GM12891 (cell line): ENCODE measurements at regions not wholly inside any gene's neighbourhood (a gene's known extent, or its start where the extent isn't known, plus 50 kb on each side); places are given as distances from the start of the nearest gene placed in this dataset.
A peak's percentile ranks its signal among the peaks of the same experiment; 100 is the strongest.

Source experiments
- DNase-seq: peaks from one replicate; pipeline ENCODE4 v3.0.0; 2011; ENCODE audit warnings: low spot score; ENCODE audit not compliant: insufficient read length
- FAIRE-seq: peaks from 2 replicates; lab custom pipeline; 2011; peaks lifted over from hg19 to GRCh38; lab: Jason Lieb, UNC
- PAX5 ChIP-seq: IDR thresholded peaks from 2 replicates; pipeline ENCODE4 v1.6.1; 2011; ENCODE audit warnings: low read length, moderate library complexity, mild to moderate bottlenecking; ENCODE audit not compliant: insufficient read depth, severe bottlenecking
- POLR2A ChIP-seq: IDR thresholded peaks from 2 replicates; pipeline ENCODE4 v1.6.1; 2011; ENCODE audit warnings: low read depth, low read length, control low read depth
- POLR2AphosphoS5 ChIP-seq: IDR thresholded peaks from 2 replicates; pipeline ENCODE4 v1.6.1; 2011; ENCODE audit warnings: low read depth, low read length, control low read depth
- POU2F2 ChIP-seq: IDR thresholded peaks from 2 replicates; pipeline ENCODE4 v1.6.1; 2011; ENCODE audit warnings: low read depth, mild to moderate bottlenecking, control low read depth, low read length, moderate library complexity
- SPI1 ChIP-seq: IDR thresholded peaks from 2 replicates; pipeline ENCODE4 v1.6.1; 2011; ENCODE audit warnings: low read depth, low read length, control low read depth
- TAF1 ChIP-seq: IDR thresholded peaks from 2 replicates; pipeline ENCODE4 v1.6.1; 2011; ENCODE audit warnings: low read depth, low read length, control low read depth

DNA sequence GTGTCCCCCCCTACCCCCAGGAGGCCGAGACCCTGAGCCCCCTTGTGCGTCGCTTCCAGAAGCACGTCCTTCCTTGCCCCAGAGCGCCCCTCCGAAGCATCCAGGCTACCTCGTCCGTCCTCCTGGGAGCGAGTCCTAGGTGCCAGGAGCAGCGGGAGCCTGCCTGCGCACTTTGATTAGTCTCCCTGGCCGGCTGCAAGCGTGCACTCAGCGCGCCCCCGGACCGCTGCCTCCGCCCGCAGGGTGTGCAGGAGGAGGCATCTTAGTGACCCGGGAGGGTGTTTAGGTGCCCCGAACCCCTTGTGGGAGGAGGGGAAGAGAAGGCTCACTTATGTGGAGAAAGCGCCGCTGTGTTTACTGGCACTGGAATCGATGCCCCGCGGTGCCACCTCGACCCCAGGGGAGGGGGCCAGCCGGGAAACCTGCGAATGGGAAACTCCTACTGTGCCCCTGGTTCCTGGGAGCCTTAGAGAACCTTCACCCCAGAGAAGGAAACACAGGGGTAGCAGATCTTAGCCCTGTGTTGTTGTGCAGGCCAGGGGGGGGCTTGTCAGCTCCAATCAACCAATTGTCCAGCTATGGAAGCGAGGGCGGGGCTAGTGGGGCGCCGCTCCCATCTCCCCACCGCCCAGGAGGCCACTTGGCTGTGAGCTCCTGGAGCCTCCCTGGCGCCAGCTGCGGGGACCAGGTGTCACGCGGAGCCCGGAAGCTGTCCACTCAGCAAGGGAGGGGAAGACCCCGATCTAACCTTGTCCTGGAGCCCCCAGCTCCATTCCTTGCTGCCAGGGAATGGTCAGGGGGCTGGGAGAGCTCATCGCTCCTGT, 922.8 kb upstream of the EEF2KMT start:
- no peak for FAIRE-seq
- no peak for TF ChIP-seq POLR2AphosphoS5
- TF ChIP-seq TAF1: no peak
- TF ChIP-seq PAX5: no peak
- TF ChIP-seq SPI1: no peak
- TF ChIP-seq POLR2A: no peak
- TF ChIP-seq POU2F2: no peak

DNA sequence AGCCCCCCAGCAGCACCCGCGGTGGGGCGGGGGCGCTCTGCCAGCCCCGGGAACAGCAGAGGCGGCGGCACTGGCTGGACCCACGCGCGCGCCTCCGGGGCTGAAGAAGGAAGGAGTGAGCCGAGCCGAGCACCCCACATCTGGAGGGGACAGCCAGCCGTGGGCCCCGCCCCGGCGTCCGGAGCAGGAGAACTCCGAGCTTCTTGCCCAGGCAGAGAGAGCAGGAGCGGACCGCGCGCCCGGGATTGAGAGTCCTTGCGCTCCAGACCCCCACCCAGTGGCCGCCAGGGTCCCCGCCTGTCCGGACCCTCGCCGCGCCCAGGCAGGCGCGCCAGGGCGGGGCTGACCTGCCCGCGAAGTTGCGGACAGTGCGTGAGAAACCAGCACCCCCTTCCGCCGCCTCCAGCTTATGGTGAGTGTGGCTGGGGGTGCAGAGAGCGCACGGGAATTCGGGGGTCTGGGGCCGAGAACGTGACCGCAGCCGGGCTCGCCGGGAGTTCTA, 921.9 kb upstream of the EEF2KMT start:
- FAIRE-seq: no peak
- TF ChIP-seq PAX5: no peak
- TF ChIP-seq POU2F2: no peak
- no peak for TF ChIP-seq SPI1
- TF ChIP-seq POLR2AphosphoS5: no peak
- no peak for TF ChIP-seq TAF1
- TF ChIP-seq POLR2A: no peak
- DNase-seq: no peak

More for the DNA sequence above, 922.8 kb upstream of the EEF2KMT start:
- no peak for DNase-seq

DNA sequence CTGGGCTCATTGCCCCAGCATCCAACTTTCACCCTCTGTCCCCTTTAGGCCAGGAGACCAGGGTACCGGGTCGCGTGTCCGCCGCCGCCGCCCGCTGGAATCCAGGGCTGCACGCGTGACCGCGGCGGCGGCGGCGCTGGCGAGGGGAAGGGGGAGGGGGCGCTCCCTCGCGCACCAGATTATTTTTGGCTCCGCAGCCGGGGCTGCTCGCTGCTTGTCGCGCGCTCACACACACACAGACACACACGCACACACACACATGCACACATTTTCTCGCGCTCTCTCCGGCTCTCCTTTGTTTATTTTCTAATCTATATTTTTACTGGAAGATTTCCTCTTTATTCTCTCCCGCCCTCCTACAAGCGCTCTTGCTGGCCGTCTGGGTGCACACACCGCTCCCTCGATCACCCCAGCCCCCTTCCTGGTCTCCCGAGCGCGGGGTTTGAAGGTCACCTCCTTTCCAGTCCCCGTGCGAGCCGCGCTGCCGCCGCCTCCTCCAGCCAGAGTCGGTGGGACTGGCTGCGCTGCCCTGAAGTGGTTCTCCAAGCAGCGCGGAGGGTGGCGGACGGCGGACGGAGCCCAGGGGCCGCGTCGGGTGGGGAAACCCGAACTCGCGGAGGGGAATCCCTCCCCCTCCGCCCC, 921.4 kb upstream of the EEF2KMT start:
- FAIRE-seq: no peak

DNA sequence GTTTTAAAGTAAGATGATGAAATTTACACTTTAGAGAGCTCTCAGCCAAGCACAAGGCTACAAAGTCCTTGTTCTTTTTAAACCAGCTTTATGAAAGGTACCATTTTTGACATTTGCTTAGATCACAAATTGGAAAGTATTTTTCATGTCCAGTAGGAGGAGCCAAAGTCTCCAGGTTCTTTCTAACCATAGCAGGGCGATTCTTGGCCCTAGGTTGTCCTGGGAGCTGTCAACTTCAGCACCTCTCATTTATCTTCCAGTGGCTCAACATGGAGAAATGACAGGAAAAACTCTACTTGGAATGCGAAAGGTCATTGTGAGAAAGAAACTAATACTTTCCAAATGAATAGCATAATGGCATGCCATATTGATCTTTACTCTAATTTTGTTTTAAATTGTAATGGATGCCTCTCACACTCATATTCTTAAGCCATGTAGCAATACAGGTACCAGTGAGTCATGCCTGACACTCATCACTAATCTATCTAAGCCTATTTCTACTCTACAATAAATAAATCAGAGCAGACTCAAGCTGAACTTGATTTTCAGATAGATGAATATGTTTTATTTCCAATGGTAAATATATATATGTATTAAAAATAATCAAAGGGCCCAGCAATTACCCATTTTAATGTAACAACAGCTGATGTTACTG, 919.1 kb upstream of the EEF2KMT start:
- TF ChIP-seq PAX5 (no peak), POU2F2 (no peak), TAF1 (no peak)
- no peak for FAIRE-seq
- DNase-seq: peak; percentile 26

More for the DNA sequence above, 921.4 kb upstream of the EEF2KMT start:
- no peak for DNase-seq
- no peak for TF ChIP-seq PAX5

GRCh38 chr16:6012716-6013115, 915.1 kb upstream of the EEF2KMT start:
- TF ChIP-seq SPI1 (no peak), TAF1 (no peak), POLR2AphosphoS5 (no peak), POU2F2 (no peak), PAX5 (no peak), POLR2A (no peak)

GRCh38 chr16:6009151-6009550, 911.6 kb upstream of the EEF2KMT start:
- FAIRE-seq (no peak), DNase-seq (no peak)
- no peak for TF ChIP-seq POU2F2
- no peak for TF ChIP-seq POLR2AphosphoS5
- no peak for TF ChIP-seq PAX5
- no peak for TF ChIP-seq POLR2A
- no peak for TF ChIP-seq TAF1
- TF ChIP-seq SPI1: no peak

More at GRCh38 chr16:6012716-6013115, 915.1 kb upstream of the EEF2KMT start:
- DNase-seq (no peak), FAIRE-seq (no peak)

DNA sequence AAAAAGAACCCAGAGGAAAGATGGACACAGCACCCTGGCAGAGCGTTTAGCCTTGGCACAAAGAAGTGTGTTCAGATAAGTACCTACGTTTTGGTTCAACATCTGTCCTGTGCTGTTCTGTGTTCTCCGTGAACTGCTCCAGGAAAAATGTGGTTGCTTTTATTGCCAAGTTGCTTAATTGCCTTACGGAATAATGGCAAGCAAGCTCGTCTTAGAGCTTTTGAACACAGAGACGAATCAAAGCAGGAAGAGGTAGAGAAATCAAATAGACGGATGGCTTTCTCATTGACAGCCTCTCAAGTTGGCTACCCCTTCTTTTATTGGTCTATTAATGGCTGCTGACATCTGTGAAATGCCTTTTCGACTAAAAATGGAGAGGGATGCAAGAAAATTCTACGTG, 911.1 kb upstream of the EEF2KMT start:
- FAIRE-seq: no peak
- DNase-seq: no peak
- TF ChIP-seq TAF1: no peak
- no peak for TF ChIP-seq POLR2AphosphoS5
- TF ChIP-seq POU2F2: no peak
- no peak for TF ChIP-seq PAX5
- TF ChIP-seq SPI1: no peak
- no peak for TF ChIP-seq POLR2A

DNA sequence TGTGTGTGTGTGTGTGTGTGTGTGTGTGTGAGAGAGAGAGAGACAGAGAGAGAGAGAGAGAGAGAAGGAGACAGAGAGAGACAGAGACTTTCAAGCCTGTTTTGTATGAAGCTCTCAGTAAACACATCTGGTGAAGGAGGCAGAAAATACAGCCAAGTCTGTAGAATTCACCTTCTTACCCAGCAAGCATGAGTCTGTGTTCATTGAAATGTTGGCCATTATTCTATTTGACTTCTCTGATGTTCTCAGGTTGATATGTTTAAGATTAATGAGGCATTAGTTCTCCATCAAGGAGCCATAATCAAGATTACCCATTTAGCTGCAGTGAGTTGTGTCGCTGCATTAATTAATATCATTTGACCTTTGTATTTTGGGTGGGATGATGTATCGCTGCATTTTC, 895.8 kb upstream of the EEF2KMT start:
- DNase-seq (no peak), FAIRE-seq (no peak)
- no peak for TF ChIP-seq SPI1
- TF ChIP-seq PAX5: no peak
- TF ChIP-seq POLR2AphosphoS5: no peak
- TF ChIP-seq POU2F2: no peak
- TF ChIP-seq POLR2A: no peak
- no peak for TF ChIP-seq TAF1

GRCh38 chr16:5982979-5983378, 885.4 kb upstream of the EEF2KMT start:
- no peak for TF ChIP-seq POLR2A
- no peak for TF ChIP-seq PAX5
- TF ChIP-seq TAF1: no peak
- DNase-seq (no peak), FAIRE-seq (no peak)

DNA sequence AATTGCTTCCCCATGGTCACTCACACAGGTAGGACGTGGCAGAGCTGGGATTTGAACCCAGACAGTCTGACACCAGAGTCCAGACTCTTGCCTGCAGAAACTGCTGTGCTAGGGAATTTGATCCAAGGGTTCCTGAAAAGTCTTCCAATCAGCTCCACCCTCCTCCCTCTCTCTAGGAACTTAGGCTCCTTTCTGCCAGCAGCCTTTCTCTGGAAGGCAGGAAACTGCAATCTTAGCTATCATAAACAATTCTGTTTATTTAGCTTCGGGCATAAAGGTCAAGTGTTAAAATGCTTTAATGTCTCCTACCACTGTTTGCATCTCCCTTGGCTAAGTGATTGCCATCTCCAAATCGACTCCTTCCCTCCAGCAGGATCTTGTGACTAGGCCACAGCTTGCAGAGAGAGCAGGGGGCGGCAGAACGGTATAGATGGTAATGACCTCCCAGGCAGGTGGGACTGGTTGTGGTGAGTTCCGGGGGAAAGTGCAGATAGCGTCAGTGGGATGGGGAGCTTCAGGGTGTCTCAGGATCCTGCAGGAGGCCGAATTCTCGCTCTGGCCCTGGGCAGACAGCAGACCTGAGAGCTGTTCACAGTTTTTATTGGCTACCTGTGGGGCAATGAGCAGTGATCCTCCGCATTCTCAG, 882.4 kb upstream of the EEF2KMT start:
- TF ChIP-seq POLR2A: no peak
- DNase-seq: no peak
- no peak for FAIRE-seq

GRCh38 chr16:5977329-5977728, 879.7 kb upstream of the EEF2KMT start:
- no peak for DNase-seq
- FAIRE-seq: no peak
- TF ChIP-seq POLR2A (no peak), POU2F2 (no peak), PAX5 (no peak), TAF1 (no peak), SPI1 (no peak), POLR2AphosphoS5 (no peak)
